Liver (tissue), 3 donors: ENCODE measurements at regions not wholly inside any gene's neighbourhood (a gene's known extent, or its start where the extent isn't known, plus 50 kb on each side); places are given as distances from the start of the nearest gene placed in this dataset.

Source experiments
- ATF3 ChIP-seq: IDR thresholded peaks from 2 replicates; pipeline ENCODE4 v1.6.1; 2016; ENCODE audit warnings: antibody characterized with exemption
- EGR1 ChIP-seq, 2 donors: IDR thresholded peaks; 2 replicates each; pipeline ENCODE4 v1.6.1; 2016 to 2018; ENCODE audit warnings: antibody characterized with exemption in 2 of 2, low read depth in 2 of 2
- GABPA ChIP-seq, 2 donors: IDR thresholded peaks in 1 of 2; conservative IDR thresholded peaks in 1 of 2; 2 replicates each; pipeline ENCODE4 v1.6.1; 2016; ENCODE audit warnings: antibody characterized with exemption in 2 of 2, mild to moderate bottlenecking in 1 of 2, moderate library complexity in 1 of 2
- HNF4A ChIP-seq, 2 donors: conservative IDR thresholded peaks; 2 replicates each; pipeline ENCODE4 v1.6.1; 2016; ENCODE audit warnings: antibody characterized with exemption in 2 of 2, mild to moderate bottlenecking in 2 of 2
- JUND ChIP-seq, 2 donors: IDR thresholded peaks; 2 replicates each; pipeline ENCODE4 v1.6.1; 2016; ENCODE audit warnings: antibody characterized with exemption in 2 of 2
- MAX ChIP-seq: IDR thresholded peaks from 2 replicates; pipeline ENCODE4 v1.6.1; 2016; ENCODE audit warnings: antibody characterized with exemption
- NR2F2 ChIP-seq: IDR thresholded peaks from 2 replicates; pipeline ENCODE4 v1.6.1; 2016; ENCODE audit warnings: antibody characterized with exemption
- RAD21 ChIP-seq, 2 donors: IDR thresholded peaks; 2 replicates each; pipeline ENCODE4 v1.6.1; 2016; ENCODE audit warnings: antibody characterized with exemption in 2 of 2, mild to moderate bottlenecking in 2 of 2
- SP1 ChIP-seq: IDR thresholded peaks from 2 replicates; pipeline ENCODE4 v1.6.1; 2018; ENCODE audit warnings: antibody characterized with exemption, mild to moderate bottlenecking
- TAF1 ChIP-seq: conservative IDR thresholded peaks from 2 replicates; pipeline ENCODE4 v1.6.1; 2016; ENCODE audit warnings: antibody characterized with exemption, mild to moderate bottlenecking
- YY1 ChIP-seq: IDR thresholded peaks from 2 replicates; pipeline ENCODE4 v1.6.1; 2016; ENCODE audit warnings: antibody characterized with exemption, mild to moderate bottlenecking
- TF ChIP-seq, protein P1 (sequence below): fragments of 150-350 bp; IDR thresholded peaks from 2 replicates; pipeline ENCODE4 v1.5.1; 2017; ENCODE audit warnings: improper control_type of control experiment, low read depth, low read length; ENCODE audit not compliant: missing input control
- TF ChIP-seq, protein P2 (sequence below): IDR thresholded peaks from 2 replicates; pipeline ENCODE4 v1.6.1; 2016; ENCODE audit warnings: antibody characterized with exemption, mild to moderate bottlenecking
- TF ChIP-seq, protein P3 (sequence below): IDR thresholded peaks from 2 replicates; pipeline ENCODE4 v1.6.1; 2016; ENCODE audit warnings: antibody characterized with exemption
- donor health status: healthy.
- donor health status: healthy.

GRCh38 chr12:105476616-105477015 lies 146.1 kb downstream of the C12orf75 start:
- TF ChIP-seq, protein P1, sequence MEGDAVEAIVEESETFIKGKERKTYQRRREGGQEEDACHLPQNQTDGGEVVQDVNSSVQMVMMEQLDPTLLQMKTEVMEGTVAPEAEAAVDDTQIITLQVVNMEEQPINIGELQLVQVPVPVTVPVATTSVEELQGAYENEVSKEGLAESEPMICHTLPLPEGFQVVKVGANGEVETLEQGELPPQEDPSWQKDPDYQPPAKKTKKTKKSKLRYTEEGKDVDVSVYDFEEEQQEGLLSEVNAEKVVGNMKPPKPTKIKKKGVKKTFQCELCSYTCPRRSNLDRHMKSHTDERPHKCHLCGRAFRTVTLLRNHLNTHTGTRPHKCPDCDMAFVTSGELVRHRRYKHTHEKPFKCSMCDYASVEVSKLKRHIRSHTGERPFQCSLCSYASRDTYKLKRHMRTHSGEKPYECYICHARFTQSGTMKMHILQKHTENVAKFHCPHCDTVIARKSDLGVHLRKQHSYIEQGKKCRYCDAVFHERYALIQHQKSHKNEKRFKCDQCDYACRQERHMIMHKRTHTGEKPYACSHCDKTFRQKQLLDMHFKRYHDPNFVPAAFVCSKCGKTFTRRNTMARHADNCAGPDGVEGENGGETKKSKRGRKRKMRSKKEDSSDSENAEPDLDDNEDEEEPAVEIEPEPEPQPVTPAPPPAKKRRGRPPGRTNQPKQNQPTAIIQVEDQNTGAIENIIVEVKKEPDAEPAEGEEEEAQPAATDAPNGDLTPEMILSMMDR, result no peak
- TF ChIP-seq ATF3 (no peak), TAF1 (no peak), MAX (no peak), GABPA (IDR thresholded peaks at IDR 0.05 in 1 of 2, conservative IDR thresholded peaks at IDR 0.05 in 1 of 2) (no peak), HNF4A (conservative IDR thresholded peaks at IDR 0.05) (no peak), SP1 (no peak), YY1 (no peak), JUND (IDR thresholded peaks at IDR 0.05) (no peak), NR2F2 (no peak), RAD21 (IDR thresholded peaks at IDR 0.05) (no peak), EGR1 (IDR thresholded peaks at IDR 0.05; ENCODE audit: low read depth in 2 of 2) (no peak)
- TF ChIP-seq, protein P2, sequence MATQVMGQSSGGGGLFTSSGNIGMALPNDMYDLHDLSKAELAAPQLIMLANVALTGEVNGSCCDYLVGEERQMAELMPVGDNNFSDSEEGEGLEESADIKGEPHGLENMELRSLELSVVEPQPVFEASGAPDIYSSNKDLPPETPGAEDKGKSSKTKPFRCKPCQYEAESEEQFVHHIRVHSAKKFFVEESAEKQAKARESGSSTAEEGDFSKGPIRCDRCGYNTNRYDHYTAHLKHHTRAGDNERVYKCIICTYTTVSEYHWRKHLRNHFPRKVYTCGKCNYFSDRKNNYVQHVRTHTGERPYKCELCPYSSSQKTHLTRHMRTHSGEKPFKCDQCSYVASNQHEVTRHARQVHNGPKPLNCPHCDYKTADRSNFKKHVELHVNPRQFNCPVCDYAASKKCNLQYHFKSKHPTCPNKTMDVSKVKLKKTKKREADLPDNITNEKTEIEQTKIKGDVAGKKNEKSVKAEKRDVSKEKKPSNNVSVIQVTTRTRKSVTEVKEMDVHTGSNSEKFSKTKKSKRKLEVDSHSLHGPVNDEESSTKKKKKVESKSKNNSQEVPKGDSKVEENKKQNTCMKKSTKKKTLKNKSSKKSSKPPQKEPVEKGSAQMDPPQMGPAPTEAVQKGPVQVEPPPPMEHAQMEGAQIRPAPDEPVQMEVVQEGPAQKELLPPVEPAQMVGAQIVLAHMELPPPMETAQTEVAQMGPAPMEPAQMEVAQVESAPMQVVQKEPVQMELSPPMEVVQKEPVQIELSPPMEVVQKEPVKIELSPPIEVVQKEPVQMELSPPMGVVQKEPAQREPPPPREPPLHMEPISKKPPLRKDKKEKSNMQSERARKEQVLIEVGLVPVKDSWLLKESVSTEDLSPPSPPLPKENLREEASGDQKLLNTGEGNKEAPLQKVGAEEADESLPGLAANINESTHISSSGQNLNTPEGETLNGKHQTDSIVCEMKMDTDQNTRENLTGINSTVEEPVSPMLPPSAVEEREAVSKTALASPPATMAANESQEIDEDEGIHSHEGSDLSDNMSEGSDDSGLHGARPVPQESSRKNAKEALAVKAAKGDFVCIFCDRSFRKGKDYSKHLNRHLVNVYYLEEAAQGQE, result no peak
- TF ChIP-seq, protein P3, sequence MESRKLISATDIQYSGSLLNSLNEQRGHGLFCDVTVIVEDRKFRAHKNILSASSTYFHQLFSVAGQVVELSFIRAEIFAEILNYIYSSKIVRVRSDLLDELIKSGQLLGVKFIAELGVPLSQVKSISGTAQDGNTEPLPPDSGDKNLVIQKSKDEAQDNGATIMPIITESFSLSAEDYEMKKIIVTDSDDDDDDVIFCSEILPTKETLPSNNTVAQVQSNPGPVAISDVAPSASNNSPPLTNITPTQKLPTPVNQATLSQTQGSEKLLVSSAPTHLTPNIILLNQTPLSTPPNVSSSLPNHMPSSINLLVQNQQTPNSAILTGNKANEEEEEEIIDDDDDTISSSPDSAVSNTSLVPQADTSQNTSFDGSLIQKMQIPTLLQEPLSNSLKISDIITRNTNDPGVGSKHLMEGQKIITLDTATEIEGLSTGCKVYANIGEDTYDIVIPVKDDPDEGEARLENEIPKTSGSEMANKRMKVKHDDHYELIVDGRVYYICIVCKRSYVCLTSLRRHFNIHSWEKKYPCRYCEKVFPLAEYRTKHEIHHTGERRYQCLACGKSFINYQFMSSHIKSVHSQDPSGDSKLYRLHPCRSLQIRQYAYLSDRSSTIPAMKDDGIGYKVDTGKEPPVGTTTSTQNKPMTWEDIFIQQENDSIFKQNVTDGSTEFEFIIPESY, result no peak
